ENCODE measurements at regions not wholly inside any gene's neighbourhood (a gene's known extent, or its start where the extent isn't known, plus 50 kb on each side); places are given as distances from the start of the nearest gene placed in this dataset.

DNA sequence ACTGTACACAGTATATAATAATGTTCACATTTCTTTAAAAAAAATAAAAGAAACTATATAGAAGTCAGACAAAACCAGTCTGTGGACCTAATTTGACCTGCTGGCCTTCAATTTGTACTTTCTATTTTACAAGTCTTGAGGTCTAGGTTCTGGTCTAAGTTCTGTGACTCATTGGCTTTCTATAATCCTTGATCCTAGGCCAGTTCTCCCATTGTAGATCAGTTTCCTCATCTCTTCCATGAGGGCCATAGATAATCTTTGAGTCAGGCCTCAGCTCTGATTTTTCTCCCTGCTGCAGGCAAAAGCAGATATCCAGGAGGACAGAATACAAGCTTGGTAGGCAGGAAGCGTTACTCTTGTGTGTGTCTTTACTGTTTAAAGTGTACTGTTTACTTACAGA is 603.7 kb upstream of the CAMK1G start:
- Mint-ChIP-seq H3K4me3 (no peak overlapping the region), H3K36me3 (ENCODE audit: low read depth) (no peaks in the 10 kb centered on the region), H3K4me1 (no peaks in the 10 kb centered on the region), H3K27ac (no peak overlapping the region), H3K27me3 (ENCODE audit: insufficient read depth) (peaks cover 7% of the 10 kb centered on the region), H3K9me3 (no peaks in the 10 kb centered on the region)
- Histone ChIP-seq H3K36me3 (ENCODE audit: control insufficient read depth, insufficient read depth, low read length) (no peaks in the 10 kb centered on the region), H3K27ac (ENCODE audit: low read depth, low read length) (no peak overlapping the region), H3K9me3 (ENCODE audit: control insufficient read depth, low read length) (no peaks in the 10 kb centered on the region), H3K27me3 (ENCODE audit: control insufficient read depth, insufficient read depth, low read length, poor library complexity, severe bottlenecking) (no peaks in the 10 kb centered on the region), H3K9ac (ENCODE audit: extremely low read depth, low read length, poor library complexity, severe bottlenecking) (no peak overlapping the region), H3K4me3 (ENCODE audit: low read length) (no peak overlapping the region), H3K4me1 (ENCODE audit: control insufficient read depth, insufficient read depth, low read length) (no peaks in the 10 kb centered on the region)
- WGBS, 2 experiments (ENCODE audit: insufficient coverage in 1 of 2, insufficient read length in 1 of 2): 95% methylated on average over 1 of the region's 1 CpG; no CpG with 5 or more reads in 1 of the 2 experiments
- TF ChIP-seq, protein P1, sequence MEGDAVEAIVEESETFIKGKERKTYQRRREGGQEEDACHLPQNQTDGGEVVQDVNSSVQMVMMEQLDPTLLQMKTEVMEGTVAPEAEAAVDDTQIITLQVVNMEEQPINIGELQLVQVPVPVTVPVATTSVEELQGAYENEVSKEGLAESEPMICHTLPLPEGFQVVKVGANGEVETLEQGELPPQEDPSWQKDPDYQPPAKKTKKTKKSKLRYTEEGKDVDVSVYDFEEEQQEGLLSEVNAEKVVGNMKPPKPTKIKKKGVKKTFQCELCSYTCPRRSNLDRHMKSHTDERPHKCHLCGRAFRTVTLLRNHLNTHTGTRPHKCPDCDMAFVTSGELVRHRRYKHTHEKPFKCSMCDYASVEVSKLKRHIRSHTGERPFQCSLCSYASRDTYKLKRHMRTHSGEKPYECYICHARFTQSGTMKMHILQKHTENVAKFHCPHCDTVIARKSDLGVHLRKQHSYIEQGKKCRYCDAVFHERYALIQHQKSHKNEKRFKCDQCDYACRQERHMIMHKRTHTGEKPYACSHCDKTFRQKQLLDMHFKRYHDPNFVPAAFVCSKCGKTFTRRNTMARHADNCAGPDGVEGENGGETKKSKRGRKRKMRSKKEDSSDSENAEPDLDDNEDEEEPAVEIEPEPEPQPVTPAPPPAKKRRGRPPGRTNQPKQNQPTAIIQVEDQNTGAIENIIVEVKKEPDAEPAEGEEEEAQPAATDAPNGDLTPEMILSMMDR (conservative IDR thresholded peaks at IDR 0.05): no peak
- DNase-seq: no peak

GRCh38 chr1:208980605-208981004 is 602.9 kb upstream of the CAMK1G start:
- Histone ChIP-seq H3K9me3 (ENCODE audit: control insufficient read depth, low read length) (no peaks in the 10 kb centered on the region), H3K4me1 (ENCODE audit: control insufficient read depth, insufficient read depth, low read length) (no peaks in the 10 kb centered on the region), H3K27me3 (ENCODE audit: control insufficient read depth, insufficient read depth, low read length, poor library complexity, severe bottlenecking) (no peaks in the 10 kb centered on the region), H3K27ac (ENCODE audit: low read depth, low read length) (no peak overlapping the region), H3K36me3 (ENCODE audit: control insufficient read depth, insufficient read depth, low read length) (no peaks in the 10 kb centered on the region), H3K4me3 (ENCODE audit: low read length) (no peak overlapping the region), H3K9ac (ENCODE audit: extremely low read depth, low read length, poor library complexity, severe bottlenecking) (no peak overlapping the region)
- Mint-ChIP-seq H3K9me3 (no peaks in the 10 kb centered on the region), H3K4me1 (no peaks in the 10 kb centered on the region), H3K4me3 (no peak overlapping the region), H3K27me3 (ENCODE audit: insufficient read depth) (peaks cover 2% of the 10 kb centered on the region), H3K36me3 (ENCODE audit: low read depth) (no peaks in the 10 kb centered on the region), H3K27ac (no peak overlapping the region)
- TF ChIP-seq, protein P1 (conservative IDR thresholded peaks at IDR 0.05): no peak
- DNase-seq: no peak
- 94% methylated on average over 1 of the region's 1 CpG; no CpG with 5 or more reads in 1 of the 2 experiments for WGBS, 2 experiments (ENCODE audit: insufficient coverage in 1 of 2, insufficient read length in 1 of 2)

GRCh38 chr1:208985231-208985630 is 598.3 kb upstream of the CAMK1G start:
- Mint-ChIP-seq H3K27ac (no peak overlapping the region), H3K4me3 (no peak overlapping the region), H3K27me3 (ENCODE audit: insufficient read depth) (no peaks in the 10 kb centered on the region), H3K36me3 (ENCODE audit: low read depth) (peaks cover 3% of the 10 kb centered on the region), H3K4me1 (peaks cover 2% of the 10 kb centered on the region), H3K9me3 (peaks cover 7% of the 10 kb centered on the region)
- Histone ChIP-seq H3K4me1 (ENCODE audit: control insufficient read depth, insufficient read depth, low read length) (peaks cover 4% of the 10 kb centered on the region), H3K9ac (ENCODE audit: extremely low read depth, low read length, poor library complexity, severe bottlenecking) (no peak overlapping the region), H3K27me3 (ENCODE audit: control insufficient read depth, insufficient read depth, low read length, poor library complexity, severe bottlenecking) (no peaks in the 10 kb centered on the region), H3K36me3 (ENCODE audit: control insufficient read depth, insufficient read depth, low read length) (no peaks in the 10 kb centered on the region), H3K4me3 (ENCODE audit: low read length) (no peak overlapping the region), H3K27ac (ENCODE audit: low read depth, low read length) (no peak overlapping the region), H3K9me3 (ENCODE audit: control insufficient read depth, low read length) (peaks cover 10% of the 10 kb centered on the region)
- TF ChIP-seq, protein P1 (conservative IDR thresholded peaks at IDR 0.05): no peak
- WGBS, 2 experiments (ENCODE audit: insufficient coverage in 1 of 2, insufficient read length in 1 of 2): 60 to 86% methylated on average over 1 of the region's 1 CpG
- DNase-seq: no peak

Data from endodermal cell (in vitro differentiated cells).